ENCODE measurements at regions not wholly inside any gene's neighbourhood (a gene's known extent, or its start where the extent isn't known, plus 50 kb on each side); places are given as distances from the start of the nearest gene placed in this dataset.

DNA sequence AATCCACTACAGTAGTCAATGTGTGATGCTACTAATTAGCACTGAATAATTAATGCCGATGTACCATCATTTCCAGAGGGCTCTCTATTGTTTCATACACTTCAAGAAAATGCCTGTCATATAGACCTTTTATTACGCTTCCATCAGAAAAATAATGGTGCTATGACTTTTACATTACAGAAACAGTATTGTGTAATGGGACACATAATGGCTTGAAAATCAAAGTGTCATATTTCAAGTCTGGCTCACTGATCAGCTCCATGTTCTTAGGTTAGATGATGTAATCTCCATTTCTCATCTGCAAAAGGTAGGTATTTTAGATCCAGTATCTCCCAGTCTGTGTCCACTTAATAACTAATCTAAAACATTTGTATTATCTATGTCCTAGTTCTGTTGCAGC lies 990.6 kb upstream of the TYRP1 start:
- TF ChIP-seq CTCF (IDR thresholded peaks at IDR 0.05): no peak
- no peak for TF ChIP-seq EZH2 (IDR thresholded peaks at IDR 0.05; ENCODE audit: borderline replicate concordance, insufficient read depth, low read depth, low read length, poor library complexity, severe bottlenecking)

Measured in B cell (primary cell).